ENCODE measurements at regions not wholly inside any gene's neighbourhood (a gene's known extent, or its start where the extent isn't known, plus 50 kb on each side); places are given as distances from the start of the nearest gene placed in this dataset.
"Not testable (repeated sequence)": the region's sequence is repeated elsewhere in the genome, so short reads cannot be mapped to it uniquely, and the experiment has no call there.

GRCh38 chr5:118479285-118479684 is 509.1 kb downstream of the DTWD2 start:
- H3K4me3 ChIP-seq (ENCODE audit: low read length): no peak overlapping the region
- TF ChIP-seq ZNF274 (IDR thresholded peaks at IDR 0.05; ENCODE audit: low read depth, low read length): no peak

DNA sequence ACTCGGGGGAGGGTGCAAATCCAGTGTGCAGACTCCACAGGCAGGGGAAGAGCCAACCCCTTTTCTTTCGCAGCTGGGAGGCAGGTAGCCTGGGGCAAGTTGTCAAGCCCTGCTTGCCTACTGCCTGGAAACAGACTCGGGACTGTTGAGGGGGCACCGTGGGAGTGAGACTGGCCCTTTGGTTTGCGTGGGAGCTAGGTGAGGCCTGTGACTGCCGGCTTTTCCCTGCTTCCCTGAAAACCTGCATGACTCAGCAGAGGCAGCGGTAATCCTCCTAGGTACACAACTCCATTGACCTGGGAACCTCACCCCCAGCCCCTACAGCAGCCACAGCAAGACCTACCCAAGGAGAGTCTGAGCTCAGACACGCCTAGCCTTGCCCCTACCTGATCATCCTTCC is 509.5 kb downstream of the DTWD2 start:
- no peak overlapping the region for H3K4me3 ChIP-seq (ENCODE audit: low read length)
- TF ChIP-seq ZNF274 (IDR thresholded peaks at IDR 0.05; ENCODE audit: low read depth, low read length): no peak

DNA sequence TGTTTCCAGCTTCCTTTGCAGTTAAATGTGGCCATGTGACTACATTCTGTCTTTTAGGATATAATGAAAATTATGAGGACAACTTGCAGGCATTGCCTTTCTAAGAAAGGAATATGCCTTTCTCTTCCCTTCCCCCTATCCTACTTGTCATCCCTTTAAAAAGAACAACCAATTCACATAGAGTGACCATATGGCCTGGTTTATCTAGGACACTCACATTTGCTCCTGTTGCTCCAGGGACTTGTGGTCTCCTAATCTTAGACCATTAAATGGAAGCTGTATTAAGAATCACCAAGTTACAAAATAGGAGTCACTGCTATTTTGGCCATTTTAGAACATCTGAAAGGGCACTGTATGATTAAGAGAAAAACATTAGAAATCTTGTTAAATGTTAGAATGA is 520.3 kb downstream of the DTWD2 start:
- no peak for TF ChIP-seq ZNF274 (IDR thresholded peaks at IDR 0.05; ENCODE audit: low read depth, low read length)
- no peak overlapping the region for H3K4me3 ChIP-seq (ENCODE audit: low read length)

DNA sequence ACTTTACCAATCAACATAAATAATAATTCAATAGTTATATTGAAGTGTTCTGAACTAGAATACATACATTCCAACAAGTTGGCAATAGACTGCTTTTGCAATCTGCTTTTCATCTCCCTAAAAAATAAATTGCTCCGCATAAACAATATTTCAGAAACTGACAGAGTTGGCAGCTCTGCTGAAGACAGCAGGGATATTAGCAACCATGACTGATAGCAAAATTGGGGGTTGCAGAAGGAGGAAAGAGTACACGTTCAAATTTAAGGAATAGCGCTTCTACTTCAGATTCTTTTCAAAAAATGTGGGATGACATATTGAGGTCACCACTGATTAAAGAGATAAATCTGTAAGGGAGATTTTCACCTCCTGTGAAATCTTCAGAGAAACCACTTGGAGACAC is 521.2 kb downstream of the DTWD2 start:
- no peak for TF ChIP-seq ZNF274 (IDR thresholded peaks at IDR 0.05; ENCODE audit: low read depth, low read length)
- no peak overlapping the region for H3K4me3 ChIP-seq (ENCODE audit: low read length)

DNA sequence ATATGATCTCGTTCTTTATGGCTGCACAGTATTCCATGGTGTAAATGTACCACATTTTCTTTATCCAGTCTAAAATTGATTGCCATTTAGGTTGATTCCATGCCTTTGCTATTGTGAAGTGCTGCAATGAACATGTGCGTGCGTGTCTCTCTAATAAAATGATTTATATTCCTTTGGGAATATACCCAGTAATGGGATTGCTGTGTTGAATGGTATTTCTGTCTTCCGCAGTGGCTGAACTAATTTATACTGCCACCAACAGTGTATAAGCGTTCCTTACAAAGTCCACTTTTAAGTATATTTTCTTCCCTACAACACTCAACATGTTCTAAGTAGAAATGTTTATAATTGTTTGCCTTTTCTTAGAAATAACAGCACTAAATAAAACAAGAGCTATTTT is 521.9 kb downstream of the DTWD2 start:
- no peak for TF ChIP-seq ZNF274 (IDR thresholded peaks at IDR 0.05; ENCODE audit: low read depth, low read length)
- H3K4me3 ChIP-seq (ENCODE audit: low read length): no peak overlapping the region

GRCh38 chr5:118462276-118462675 is 526.1 kb downstream of the DTWD2 start:
- H3K4me3 ChIP-seq (ENCODE audit: low read length): not testable (repeated sequence)

GRCh38 chr5:118461436-118461835 is 526.9 kb downstream of the DTWD2 start:
- no peak overlapping the region for H3K4me3 ChIP-seq (ENCODE audit: low read length)
- no peak for TF ChIP-seq ZNF274 (IDR thresholded peaks at IDR 0.05; ENCODE audit: low read depth, low read length)

DNA sequence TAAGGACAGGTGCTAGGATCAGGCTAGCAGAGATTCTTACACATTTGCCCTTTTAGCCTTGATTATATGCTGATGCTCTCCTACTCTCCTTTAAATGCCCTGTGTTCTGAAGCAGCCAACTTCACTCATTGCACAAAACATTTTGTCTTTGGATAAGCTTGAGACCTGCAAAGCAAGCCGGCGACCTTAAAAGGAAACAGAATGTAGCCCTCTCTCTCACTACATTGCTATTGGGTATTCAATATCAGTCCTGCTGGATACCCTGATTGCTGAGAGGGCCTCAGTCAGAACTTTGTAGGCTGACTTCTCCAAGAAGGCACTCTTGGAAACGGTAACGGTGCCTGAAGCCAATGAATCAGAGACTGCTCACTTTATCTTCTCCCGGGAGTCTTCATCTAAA is 528.9 kb downstream of the DTWD2 start:
- H3K4me3 ChIP-seq (ENCODE audit: low read length): no peak overlapping the region
- TF ChIP-seq ZNF274 (IDR thresholded peaks at IDR 0.05; ENCODE audit: low read depth, low read length): no peak

DNA sequence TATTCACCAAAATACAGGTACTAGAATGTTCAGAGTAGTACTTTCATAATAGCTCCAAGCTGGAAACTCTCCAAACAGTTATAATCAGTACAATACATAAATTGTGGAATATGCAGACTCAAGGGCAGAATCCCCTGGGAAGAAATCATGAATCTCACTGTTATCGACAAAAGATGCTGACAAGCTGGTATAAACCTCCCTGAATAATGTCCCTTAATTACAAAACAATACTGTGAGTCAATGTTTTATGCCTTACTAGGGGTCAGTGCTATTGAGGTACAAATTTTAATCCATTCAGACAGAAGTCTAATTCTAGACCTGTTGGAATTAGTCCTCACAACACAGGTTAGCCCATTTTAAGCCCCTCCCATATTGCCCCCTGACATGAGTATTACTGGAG is 532.3 kb downstream of the DTWD2 start:
- H3K4me3 ChIP-seq (ENCODE audit: low read length): no peak overlapping the region
- no peak for TF ChIP-seq ZNF274 (IDR thresholded peaks at IDR 0.05; ENCODE audit: low read depth, low read length)

GRCh38 chr5:118451697-118452247 is 536.6 kb downstream of the DTWD2 start:
- H3K4me3 ChIP-seq (ENCODE audit: low read length): no peak overlapping the region
- no peak for TF ChIP-seq ZNF274 (IDR thresholded peaks at IDR 0.05; ENCODE audit: low read depth, low read length)

- no peak for TF ChIP-seq ZNF274 (IDR thresholded peaks at IDR 0.05; ENCODE audit: low read depth, low read length)
- no peak overlapping the region for H3K4me3 ChIP-seq (ENCODE audit: low read length)
These were observed 537.6 kb downstream of the DTWD2 start for GRCh38 chr5:118450554-118451332.

DNA sequence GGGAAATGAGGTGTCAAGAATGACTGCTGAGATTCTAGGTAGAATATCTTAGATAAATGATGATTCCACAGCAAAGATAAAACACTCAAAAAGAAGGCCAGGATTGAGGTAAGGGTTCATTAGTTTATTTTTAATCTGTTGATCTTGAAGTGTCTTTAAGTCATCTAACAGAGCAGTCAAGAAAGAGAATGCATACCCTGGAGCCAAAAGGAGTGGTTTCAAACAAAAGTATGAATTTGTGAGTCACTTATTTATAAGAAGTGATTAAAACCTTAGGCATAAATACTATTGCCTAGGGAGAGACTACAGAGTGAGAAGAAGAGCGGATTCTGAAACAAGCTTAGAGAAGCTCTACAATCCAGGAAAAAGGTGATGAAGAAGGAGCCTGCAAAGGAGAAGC is 541.0 kb downstream of the DTWD2 start:
- no peak for TF ChIP-seq ZNF274 (IDR thresholded peaks at IDR 0.05; ENCODE audit: low read depth, low read length)
- no peak overlapping the region for H3K4me3 ChIP-seq (ENCODE audit: low read length)

DNA sequence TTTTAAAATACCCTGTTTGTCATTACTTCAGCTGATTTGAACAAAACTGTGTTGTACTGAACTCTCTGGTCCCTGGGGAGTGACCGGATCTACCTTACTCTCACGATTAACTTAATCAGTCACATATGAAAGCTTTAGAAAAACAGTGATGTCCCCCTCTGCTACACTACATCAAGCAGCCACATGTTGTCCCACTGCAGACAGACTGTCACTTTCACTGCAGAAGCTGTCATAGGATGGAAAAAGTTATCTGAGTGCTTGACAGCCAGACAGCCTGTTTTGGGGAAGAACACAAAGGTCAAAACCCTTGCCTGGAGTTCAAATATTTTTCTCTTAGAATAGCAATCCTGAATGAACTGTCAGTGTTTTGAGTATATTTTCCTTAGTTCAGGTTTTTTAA is 546.4 kb downstream of the DTWD2 start:
- no peak for TF ChIP-seq ZNF274 (IDR thresholded peaks at IDR 0.05; ENCODE audit: low read depth, low read length)
- H3K4me3 ChIP-seq (ENCODE audit: low read length): no peak overlapping the region

GRCh38 chr5:118441034-118441433 is 547.3 kb downstream of the DTWD2 start:
- TF ChIP-seq ZNF274 (IDR thresholded peaks at IDR 0.05; ENCODE audit: low read depth, low read length): no peak

DNA sequence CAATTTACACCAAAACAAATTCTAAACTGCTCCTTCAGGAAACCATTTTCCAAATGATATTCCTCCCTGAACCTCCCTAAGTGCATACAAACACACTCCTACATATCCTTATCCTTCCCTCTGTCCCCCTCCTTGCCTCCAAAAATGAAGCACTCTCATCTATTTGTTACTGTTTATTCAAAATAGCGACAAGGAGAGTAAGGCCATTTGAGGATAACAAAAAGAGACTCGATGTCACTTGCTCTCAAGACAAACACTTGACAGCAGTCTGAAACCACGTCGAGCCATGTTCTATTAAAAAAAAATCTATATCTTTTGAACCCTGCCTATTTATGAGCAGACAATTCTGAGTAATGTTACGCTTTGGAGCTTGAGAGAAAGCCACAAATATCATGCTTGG is 547.9 kb downstream of the DTWD2 start:
- no peak for TF ChIP-seq ZNF274 (IDR thresholded peaks at IDR 0.05; ENCODE audit: low read depth, low read length)
- no peak overlapping the region for H3K4me3 ChIP-seq (ENCODE audit: low read length)

More at GRCh38 chr5:118441034-118441433, 547.3 kb downstream of the DTWD2 start:
- no peak overlapping the region for H3K4me3 ChIP-seq (ENCODE audit: low read length)

DNA sequence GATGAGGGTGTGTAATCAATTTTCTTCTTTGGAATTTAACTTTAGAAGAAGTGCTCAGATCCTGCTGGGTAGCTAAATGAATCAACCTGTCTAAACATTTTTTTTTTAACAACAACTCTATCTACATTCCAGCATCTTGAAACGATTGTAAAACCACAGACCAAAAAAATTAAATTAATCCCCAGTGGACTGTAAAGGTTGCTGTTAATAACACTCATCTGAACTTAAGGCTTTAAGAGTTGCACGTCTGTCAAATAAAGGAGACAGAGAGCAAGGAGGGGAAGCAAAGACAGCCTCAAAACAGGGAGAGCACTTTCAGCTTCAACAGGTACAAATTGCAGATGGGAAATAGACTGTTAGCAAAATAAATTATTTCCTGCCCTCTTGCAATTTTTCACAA is 548.5 kb downstream of the DTWD2 start:
- no peak overlapping the region for H3K4me3 ChIP-seq (ENCODE audit: low read length)
- TF ChIP-seq ZNF274 (IDR thresholded peaks at IDR 0.05; ENCODE audit: low read depth, low read length): no peak

Measured in GM08714 (cell line).